HepG2 (cell line): ENCODE measurements at regions not wholly inside any gene's neighbourhood (a gene's known extent, or its start where the extent isn't known, plus 50 kb on each side); places are given as distances from the start of the nearest gene placed in this dataset.

ENCODE experiments used
- NFYB ChIP-seq: sonication (generic); formaldehyde crosslinking; IDR thresholded peaks from 2 replicates; pipeline ENCODE4 v1.4.0; 2020; ENCODE audit warnings: missing genetic modification reagents
- TF ChIP-seq, protein P1 (sequence below): sonication (generic); formaldehyde crosslinking; IDR thresholded peaks from 2 replicates; pipeline ENCODE4 v1.5.0; 2020; ENCODE audit warnings: mild to moderate bottlenecking, missing genetic modification reagents, moderate library complexity
- TF ChIP-seq, protein P2 (sequence below): sonication (generic); IDR thresholded peaks from 2 replicates; pipeline ENCODE4 v1.6.1; 2016; ENCODE audit warnings: low read depth, borderline replicate concordance

DNA sequence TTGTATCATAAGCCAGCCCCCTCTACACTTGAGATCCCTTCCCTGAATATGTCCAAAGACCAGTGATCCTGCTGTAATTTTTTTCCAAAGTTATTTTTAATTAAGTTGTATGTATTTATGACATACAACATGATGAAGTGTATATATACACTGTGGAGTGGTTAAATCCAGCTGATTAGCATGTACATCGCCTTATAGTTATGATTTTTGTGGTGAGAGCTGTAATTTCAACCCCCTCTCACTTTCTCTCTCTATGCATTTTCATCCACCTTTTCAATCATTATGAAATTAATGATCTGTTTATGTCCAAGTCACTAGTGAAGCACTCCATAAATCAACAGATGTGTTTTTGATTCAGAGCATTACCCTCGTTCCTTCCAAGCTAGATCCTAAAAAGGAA lies 85.3 kb downstream of the KCTD12 start:
- TF ChIP-seq NFYB = no peak
- TF ChIP-seq, protein P1, sequence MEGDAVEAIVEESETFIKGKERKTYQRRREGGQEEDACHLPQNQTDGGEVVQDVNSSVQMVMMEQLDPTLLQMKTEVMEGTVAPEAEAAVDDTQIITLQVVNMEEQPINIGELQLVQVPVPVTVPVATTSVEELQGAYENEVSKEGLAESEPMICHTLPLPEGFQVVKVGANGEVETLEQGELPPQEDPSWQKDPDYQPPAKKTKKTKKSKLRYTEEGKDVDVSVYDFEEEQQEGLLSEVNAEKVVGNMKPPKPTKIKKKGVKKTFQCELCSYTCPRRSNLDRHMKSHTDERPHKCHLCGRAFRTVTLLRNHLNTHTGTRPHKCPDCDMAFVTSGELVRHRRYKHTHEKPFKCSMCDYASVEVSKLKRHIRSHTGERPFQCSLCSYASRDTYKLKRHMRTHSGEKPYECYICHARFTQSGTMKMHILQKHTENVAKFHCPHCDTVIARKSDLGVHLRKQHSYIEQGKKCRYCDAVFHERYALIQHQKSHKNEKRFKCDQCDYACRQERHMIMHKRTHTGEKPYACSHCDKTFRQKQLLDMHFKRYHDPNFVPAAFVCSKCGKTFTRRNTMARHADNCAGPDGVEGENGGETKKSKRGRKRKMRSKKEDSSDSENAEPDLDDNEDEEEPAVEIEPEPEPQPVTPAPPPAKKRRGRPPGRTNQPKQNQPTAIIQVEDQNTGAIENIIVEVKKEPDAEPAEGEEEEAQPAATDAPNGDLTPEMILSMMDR (CRISPR knock-in tag) = no peak
- TF ChIP-seq, protein P2, sequence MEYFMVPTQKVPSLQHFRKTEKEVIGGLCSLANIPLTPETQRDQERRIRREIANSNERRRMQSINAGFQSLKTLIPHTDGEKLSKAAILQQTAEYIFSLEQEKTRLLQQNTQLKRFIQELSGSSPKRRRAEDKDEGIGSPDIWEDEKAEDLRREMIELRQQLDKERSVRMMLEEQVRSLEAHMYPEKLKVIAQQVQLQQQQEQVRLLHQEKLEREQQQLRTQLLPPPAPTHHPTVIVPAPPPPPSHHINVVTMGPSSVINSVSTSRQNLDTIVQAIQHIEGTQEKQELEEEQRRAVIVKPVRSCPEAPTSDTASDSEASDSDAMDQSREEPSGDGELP = no peak
